Sigmoid colon (tissue), 4 donors: ENCODE measurements at regions not wholly inside any gene's neighbourhood (a gene's known extent, or its start where the extent isn't known, plus 50 kb on each side); places are given as distances from the start of the nearest gene placed in this dataset.

Source experiments
- CTCF ChIP-seq, 4 experiments: fragments of 450-650 bp in 3 of 4; fragments of 200-600 bp in 1 of 4; IDR thresholded peaks; one replicate each; pipeline ENCODE4 v1.5.1; 2016 to 2019; ENCODE audit warnings: antibody characterized with exemption in 4 of 4, mild to moderate bottlenecking in 3 of 4, moderate library complexity in 2 of 4
- EP300 ChIP-seq, 4 donors: sonication (generic); formaldehyde crosslinking; IDR thresholded peaks; one replicate each; pipeline ENCODE4 v1.6.1; 2017; ENCODE audit warnings: antibody characterized with exemption in 4 of 4
- POLR2A ChIP-seq, 2 donors: fragments of 450-650 bp; IDR thresholded peaks; one replicate each; pipeline ENCODE4 v1.6.1; 2016; ENCODE audit warnings: antibody characterized with exemption in 2 of 2, mild to moderate bottlenecking in 2 of 2, moderate library complexity in 2 of 2
- POLR2AphosphoS5 ChIP-seq, 4 donors: sonication (generic); formaldehyde crosslinking; IDR thresholded peaks; one replicate each; pipeline ENCODE4 v1.6.1; 2017; ENCODE audit warnings: antibody characterized with exemption in 4 of 4

GRCh38 chr10:81101062-81101461 lies 563.4 kb downstream of the SH2D4B start:
- no peak for TF ChIP-seq POLR2AphosphoS5 (IDR thresholded peaks at IDR 0.05)
- no peak for TF ChIP-seq EP300 (IDR thresholded peaks at IDR 0.05)
- no peak for TF ChIP-seq CTCF (IDR thresholded peaks at IDR 0.05)
- TF ChIP-seq POLR2A (IDR thresholded peaks at IDR 0.05): no peak
